SK-N-SH (cell line): ENCODE measurements at regions not wholly inside any gene's neighbourhood (a gene's known extent, or its start where the extent isn't known, plus 50 kb on each side); places are given as distances from the start of the nearest gene placed in this dataset.

Source experiments
- CHD2 ChIP-seq: fragments of 150-350 bp; IDR thresholded peaks from 2 replicates; pipeline ENCODE4 v1.6.1; 2018; ENCODE audit warnings: low read length; ENCODE audit not compliant: partially characterized antibody
- CTCF ChIP-seq: fragments of 200-600 bp; sonication (generic); IDR thresholded peaks from 2 replicates; pipeline ENCODE4 v1.6.1; 2017; ENCODE audit warnings: antibody characterized with exemption, mild to moderate bottlenecking, moderate library complexity
- PBX3 ChIP-seq: IDR thresholded peaks from 2 replicates; pipeline ENCODE4; 2012

- TF ChIP-seq CTCF = no peak
- no peak for TF ChIP-seq CHD2
- no peak for TF ChIP-seq PBX3
Measured at GRCh38 chr10:127619546-127620325, 70.6 kb downstream of the NPS start.
